CD4-positive, alpha-beta T cell treated with Interleukin-12 subunit alpha and Interleukin-12 subunit beta, for 1 hour (primary cell): ENCODE measurements at regions not wholly inside any gene's neighbourhood (a gene's known extent, or its start where the extent isn't known, plus 50 kb on each side); places are given as distances from the start of the nearest gene placed in this dataset.

Experiments used
- DNase-seq: peaks from one replicate; pipeline ENCODE4 v3.0.0-alpha.2; 2020

DNA sequence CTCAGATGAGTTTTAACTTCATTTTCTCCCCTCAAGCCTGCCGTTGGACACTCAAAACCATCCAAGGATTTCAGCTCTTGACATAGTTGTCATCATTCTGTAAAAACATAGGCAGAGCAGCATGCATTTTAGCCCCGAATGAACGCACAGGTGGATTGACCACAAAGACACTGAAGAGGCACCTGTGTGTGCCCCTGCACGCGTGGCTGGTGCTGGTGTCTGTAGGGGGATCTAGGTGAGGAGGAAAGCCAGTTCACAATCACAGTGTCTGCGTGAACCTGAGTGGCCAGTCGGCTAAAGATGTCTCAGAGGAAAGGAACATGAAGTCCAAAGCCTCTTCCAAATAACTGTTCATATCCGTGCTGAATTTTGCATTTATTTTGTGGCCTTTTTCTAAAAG is 309.2 kb downstream of the QKI start:
- no peak for DNase-seq

DNA sequence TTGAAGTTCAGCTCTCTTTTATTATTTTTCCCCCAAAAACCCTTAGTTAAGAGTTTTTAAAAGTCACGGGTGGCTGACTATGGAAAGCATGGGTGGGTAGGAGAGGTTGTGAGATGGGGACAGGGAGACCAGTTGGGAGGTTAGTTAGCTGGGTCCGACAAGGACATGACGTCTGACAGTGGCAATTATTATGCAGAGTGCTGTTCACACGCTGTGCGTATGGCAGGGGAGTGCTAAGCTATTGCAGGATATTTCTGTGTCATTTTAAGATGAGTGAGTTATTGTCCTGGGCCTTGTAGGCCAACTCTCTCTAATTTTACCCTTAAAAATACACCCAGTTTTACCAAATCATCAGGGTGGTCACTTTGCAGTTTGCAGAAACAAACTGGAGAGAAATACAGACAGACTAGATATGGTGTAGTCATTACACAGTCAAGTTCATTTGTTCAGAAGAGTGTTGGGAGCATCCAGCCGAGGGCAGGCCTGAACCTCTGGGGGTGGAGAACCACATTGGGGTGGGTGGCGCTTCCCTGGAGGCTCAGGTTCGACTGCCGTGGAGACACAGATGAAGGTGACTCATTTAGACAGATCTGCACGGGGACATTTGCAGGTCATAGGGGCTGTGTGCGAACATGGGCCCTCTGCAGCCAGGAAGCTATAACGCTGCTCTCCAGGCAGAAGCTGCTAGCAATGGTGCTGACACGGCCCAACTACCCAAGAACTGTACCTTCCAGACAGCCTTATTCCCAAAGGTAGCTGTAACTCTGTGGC is 307.6 kb downstream of the QKI start:
- DNase-seq = no peak

DNA sequence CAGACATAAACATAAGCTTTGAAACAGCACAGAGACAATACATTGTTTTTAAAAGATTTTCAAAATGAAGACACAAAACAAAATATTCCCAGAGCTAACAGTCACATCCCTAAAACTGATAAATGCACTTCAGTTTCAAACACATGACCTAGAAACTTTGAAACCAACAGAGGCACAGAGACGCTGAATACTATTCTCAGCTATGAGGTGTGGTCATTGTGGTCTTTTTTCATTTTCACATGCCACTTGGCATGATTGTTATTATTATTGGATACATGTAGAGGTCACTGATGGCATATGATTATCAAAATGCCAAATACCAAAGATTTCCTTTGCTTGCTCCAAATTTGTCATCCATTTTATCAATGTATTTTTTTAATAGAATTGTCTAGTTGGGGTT is 306.9 kb downstream of the QKI start:
- no peak for DNase-seq

DNA sequence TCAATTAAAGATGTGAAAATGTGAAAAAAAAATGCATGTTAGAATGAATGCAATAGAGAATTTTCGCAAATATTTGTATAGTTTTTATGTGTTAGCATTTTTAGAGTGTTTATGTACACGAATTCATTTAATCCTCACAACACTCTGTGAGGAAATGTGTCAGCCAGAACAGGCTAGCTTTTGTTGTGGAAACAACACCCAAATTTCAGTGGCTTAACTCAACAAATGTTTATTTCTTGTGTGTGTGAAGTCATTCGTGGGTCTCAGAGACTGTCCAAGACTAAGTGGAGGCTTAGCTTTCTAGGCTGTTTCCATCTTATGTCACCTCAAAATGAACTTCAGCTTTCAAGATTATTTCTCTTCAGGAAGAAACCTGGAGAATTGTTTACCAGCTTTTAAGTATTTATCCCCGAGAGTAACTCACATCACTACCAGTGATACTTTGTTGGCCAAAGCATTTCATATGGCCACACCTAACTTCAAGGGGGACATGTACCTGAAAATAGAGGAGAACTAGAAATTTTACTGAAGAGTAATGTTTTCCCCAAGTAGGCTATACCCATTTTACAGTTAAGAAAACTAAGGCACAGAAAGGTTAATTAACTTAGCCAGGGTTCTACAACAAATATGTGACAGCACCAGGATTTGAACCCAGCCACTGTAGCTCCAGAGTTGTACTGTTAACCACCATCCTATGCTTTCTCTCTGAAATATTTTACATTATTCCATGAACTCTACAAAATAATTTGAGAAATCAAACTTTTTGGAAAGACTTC is 306.1 kb downstream of the QKI start:
- DNase-seq = no peak

DNA sequence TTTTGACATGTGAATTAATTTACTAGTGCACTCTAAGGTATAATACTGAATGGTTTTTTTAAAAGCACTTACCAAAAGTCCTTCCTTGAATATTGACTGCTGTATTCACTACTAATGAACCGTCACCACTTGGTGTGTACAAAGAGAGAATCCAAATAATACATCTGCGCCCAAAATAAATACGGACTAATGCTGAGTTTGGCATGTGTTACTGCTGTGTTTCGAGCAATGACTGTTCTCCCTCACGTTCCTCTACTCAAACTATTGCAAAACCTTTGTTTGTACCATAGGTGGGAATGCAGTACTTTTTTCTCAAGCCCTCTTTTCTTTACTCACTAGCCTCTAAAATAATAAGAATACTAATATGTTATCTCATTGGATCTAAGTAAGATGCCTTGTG is 305.5 kb downstream of the QKI start:
- DNase-seq = no peak

DNA sequence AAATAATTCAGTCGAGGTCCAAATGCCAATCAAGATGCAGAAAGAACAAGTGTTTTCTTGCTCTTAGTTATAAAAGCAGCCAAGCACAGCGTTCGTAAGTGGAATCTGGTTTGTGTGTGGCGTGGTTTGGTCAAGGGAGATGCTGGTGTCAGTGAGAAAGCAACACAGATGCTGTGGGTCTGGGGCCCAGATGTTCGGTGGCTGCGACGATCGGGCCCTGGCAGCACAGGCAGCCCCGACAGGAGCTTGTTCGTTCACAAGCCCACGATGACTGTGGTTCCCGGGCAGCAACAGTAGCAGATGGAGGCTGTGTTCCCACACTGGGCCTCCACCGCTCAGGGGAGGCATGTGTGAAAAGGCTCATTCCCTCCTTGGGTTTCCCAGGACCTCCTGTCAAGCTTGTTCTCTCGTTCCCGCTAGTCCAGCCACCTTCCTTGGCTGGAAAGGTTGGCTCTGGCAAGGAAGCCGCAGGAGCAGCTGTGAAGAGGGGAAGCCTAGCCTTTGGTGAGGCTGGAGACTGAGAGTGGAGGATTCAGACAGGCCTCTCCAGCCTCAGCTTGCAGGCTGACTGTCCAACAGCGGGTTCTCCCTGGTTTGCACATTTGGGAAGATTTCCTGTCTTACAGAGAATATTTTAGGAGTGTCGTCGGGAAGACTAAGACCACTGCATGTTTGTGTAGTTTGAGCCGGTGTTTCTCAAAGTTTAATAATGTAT is 304.7 kb downstream of the QKI start:
- DNase-seq = no peak

DNA sequence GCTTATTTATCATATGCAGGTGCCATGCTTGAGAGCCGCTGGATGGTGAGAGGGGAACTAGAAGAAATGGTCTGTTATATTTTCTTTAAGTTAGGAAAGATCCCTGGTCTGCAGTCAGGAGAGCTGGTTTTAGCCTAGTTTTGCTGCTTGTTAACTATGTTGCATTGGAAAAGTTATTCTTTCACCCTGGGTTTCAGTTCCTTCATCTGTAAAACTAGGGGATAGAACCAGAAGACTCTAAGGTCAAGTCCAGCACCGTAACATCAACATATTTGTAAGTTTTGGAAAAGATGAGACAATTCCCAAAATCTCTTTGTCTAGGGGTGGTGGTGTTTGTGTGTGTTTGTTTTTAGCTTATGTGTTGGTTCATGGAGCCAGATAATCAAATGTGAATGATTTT is 304.0 kb downstream of the QKI start:
- DNase-seq = no peak

DNA sequence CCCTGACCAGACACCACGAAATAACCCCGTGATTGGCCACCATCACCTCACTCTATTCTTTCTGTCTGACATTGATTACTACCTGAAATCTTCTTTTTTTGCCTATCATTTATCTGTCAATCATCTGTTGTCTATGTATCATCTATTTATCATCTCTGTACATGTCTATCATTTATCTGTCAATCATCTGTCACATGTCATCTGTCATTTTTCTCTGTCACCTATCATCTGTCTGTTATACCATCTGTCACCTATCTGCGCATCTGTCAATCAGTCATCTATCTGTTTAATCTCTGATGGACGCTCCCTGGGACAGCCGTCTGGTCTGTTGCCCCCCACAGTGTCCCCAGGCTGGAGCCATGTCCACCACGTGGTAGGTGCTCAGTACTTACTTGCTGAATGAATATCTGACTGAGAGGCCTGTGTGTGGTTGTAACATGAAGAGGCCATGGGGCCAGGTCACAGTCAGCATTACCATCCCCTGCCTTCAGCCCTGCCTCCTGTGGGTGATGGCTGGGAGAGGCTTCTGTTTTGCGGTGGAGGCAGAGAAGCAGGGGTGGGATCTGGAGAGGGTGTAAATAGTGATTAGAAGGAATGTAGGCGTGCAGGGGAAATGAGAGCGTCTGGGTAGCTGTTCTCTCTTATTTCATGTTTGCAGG is 302.7 kb downstream of the QKI start:
- DNase-seq = no peak

DNA sequence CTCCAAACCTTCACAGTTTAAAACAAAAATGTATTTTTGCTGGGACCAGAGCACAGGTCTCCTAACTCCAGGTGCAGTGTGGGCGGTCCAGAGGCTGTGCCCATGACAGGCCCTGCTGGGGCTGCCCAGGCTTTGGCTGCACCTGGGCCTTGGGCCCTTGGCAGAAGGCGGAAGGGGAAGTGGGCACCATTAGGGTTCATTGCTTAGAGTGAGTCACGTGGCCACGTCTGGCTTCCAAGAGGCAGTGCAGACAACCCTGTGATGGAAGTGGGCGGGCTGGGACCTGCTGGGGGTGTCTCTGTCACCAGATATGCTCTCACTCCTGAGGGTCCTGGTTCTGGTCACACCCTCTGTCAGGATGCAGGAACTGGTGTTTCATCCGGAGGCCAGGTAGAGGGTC is 302.2 kb downstream of the QKI start:
- no peak for DNase-seq

DNA sequence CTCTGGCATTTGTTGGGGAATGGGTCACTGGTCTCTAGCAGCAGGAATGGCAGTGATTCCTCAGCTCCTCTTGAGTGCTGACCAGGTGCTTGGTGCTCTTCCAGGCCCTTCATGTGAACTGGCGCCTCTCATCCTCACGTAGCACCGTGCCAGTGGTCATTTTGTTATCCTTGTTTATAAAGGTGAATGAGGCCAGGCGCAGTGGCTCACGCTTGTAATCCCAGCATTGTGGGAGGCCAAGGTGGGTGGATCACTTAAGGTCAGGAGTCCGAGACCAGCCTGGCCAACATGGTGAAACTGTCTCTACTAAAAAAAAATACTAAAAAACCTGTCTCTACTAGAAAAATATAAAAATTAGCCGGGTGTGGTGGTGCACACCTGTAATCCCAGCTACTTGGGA is 301.3 kb downstream of the QKI start:
- DNase-seq = no peak

DNA sequence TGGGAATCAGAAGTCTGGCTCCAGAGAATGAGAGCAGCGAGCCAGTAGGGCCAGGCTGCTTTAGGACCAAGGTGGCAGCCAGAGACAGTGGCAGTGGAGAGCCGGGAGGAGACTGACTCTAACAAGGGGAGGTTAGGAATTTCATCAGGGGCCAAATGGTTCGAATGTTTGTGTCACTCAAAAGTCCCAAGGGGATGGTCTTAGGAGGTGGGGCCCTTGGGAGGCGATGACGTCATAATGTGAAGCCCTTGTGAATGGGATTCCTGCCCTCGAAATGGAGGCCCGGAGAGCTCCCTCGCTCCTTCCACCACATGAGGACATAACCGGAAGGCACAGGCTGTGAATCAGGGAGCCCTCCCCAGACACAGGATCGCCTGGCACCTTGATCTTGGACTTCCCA is 299.7 kb downstream of the QKI start:
- DNase-seq = no peak

DNA sequence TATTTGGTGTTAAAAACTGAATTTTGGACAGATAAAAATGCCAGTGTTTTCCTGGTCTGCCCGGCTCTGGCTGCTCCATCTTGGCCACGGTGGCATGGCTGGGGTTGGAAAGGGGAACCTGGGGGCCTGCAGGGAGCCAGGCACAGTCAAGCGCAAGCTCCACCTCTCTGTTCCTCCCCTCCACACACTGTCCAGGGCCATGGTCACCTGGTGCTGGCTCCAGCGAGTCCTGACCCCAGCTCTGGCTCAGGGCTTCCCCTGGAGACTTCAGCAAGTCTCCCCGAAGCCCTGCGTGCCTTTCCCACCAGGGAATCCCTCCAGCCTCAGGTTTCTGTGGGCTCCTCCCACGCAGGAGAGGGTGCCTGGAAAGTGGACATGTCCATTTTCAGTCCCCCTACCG is 298.5 kb downstream of the QKI start:
- DNase-seq = no peak

DNA sequence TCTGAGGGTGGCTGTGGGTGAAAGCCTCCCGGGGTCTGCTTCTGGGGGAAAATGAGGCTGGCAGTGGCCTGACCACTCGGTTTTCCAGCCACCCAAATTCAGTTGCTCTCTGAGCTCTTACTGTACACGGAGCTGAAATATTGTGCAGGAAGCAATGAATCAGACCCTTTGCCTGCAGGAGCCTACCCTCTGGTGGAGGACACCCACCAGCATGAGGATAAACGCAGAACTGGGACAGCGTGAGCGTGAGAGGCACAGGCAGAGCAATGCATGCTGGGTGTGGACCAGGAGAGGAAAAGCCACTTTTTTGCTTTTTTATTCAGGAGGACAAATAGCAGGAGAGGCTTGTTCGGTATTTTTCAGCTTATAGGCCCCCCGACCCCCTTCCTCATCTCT is 298.0 kb downstream of the QKI start:
- DNase-seq = no peak

DNA sequence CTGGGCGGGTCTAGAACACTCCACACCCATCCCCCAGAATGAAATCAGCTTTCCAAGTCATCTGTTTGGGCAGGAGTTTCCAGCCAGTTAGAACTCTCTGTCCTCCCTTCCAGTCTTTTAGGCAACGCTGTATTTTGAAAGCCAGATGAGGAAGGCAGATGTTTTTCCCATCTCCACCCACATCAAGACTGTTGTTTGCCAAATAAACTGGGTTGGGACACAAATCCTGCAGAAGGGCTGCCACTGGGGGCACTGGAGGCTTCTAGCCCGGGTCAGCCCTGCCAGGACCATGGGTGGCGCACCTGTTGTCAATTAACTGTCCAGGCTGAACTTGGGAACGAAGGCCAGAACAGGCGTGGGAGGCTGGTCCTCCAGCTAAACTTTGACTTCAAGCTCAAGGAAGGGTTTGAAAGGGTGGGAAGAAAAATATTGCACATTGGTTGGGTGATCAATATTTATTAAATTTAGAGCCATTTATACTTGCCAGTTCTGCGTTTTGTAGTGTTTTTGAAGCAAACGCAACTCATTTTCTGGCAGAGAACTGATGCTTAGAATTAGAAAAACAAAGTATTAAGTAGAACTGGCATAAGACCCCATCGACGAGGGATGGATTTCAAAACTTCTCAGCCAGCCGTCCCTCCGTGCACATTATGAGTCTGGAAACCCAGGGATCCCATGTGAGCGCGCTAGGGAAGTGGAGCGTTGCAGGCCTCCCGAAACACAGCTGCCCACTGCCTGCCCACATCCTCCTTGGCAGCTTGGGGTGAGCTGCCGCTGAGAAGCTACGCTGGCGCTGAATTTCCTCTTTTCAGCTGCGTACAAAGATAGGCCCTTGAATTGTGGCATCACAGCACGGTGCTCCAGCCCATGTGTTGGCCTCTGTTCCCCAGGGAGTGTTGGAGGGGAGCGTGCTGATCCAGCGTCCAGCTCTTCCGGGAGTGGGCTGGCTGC is 297.4 kb downstream of the QKI start:
- DNase-seq = peak; percentile 4

DNA sequence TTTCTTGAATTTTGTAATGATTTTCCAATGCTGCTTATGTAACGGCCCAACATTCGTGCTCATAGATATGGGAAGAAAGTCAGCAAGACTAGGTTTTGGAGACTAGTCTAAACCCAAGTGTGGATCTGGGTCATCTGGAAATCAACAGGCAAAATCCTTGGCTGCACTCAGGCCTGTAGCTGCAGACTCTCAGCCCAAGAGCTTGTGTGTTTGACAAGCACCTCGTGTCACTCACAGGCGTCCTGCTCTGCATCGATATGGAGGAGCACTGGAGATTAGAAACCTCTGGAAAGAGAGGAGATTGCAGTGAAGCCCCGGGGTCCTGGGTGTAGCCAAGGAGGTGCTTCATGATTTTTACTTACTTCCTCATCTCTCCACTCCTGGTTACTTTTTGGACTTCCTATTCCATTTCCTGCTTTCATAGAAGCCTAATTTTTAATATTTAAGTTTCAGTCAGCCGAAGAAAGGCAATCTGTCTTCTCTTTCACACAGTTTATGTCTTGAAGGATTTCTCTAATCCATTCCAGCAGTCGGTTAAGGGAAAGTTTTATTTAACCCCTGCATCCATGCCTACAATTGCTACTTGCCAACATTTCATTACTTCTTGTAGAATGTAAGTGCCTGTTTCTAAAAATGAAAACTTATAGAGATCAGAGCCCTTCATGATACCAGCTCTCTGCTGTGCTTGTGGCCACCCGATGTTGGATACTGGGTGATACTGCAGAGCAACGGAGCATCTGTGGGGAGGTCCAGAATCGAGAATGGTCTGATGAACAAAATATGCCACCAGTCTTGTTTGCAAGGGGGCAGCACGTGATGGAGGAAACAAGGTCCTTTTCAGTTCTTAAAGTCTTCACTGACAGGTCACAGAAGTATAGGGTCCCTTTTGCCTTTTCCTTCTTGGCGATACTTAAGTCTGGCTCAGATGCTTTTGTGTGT is 296.3 kb downstream of the QKI start:
- no peak for DNase-seq

DNA sequence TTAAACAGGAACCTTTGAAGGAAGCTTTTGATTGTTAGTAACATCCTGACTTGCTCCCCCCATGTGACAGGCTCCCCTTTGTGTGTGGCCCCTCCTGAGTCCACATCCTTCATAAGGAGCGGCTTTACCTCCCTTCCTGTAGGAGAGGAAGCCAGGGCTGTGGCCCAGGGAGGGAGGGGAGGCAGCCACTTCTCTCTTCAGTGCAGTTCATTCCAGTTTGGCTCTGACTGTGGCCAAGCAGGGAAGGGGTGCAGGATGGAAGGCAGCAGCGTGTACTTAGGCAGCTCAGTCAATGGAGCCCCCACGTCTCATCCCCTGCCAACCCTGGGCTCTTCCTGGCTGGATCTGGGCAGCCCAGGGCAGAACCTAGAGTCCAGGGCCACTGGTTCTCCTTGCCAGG is 295.2 kb downstream of the QKI start:
- no peak for DNase-seq

DNA sequence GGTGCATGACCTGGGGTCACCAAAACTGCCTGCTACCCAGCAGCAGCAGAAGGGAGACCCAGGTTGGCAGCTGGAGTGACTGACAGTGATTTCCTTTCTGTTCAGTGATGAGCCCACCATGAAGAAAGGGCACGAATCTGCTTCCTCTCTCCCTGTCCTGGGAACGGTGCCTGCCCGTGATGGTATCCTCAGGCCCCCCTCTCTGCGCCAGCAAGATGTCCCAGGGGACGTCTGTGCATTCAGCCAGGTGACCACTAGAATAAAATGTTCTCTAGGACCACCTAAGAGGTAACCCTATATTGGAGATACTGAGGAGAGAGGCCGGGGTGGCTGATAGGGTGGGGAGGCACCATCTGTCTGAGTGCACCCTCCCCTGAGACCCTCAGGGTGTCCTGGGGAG is 294.7 kb downstream of the QKI start:
- no peak for DNase-seq

DNA sequence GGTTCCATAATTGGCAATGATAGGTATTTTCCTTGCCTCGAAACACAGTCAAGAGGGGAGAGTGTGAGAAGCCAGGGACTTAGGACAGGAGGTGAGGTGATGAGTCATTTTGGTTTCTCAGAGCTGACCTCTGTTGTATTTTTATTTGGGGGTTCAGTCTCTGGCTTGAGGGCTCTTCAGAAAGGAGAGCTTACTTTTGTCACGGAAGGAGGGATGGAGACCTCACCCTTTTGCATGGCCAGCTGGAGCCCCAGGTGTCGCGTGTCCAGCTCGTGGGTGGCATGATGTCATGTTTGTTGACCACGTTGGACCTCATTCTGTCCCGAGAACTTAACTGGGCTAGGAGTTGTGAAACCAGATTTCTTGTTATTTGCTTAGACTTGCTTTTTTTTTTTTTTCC is 293.9 kb downstream of the QKI start:
- no peak for DNase-seq

DNA sequence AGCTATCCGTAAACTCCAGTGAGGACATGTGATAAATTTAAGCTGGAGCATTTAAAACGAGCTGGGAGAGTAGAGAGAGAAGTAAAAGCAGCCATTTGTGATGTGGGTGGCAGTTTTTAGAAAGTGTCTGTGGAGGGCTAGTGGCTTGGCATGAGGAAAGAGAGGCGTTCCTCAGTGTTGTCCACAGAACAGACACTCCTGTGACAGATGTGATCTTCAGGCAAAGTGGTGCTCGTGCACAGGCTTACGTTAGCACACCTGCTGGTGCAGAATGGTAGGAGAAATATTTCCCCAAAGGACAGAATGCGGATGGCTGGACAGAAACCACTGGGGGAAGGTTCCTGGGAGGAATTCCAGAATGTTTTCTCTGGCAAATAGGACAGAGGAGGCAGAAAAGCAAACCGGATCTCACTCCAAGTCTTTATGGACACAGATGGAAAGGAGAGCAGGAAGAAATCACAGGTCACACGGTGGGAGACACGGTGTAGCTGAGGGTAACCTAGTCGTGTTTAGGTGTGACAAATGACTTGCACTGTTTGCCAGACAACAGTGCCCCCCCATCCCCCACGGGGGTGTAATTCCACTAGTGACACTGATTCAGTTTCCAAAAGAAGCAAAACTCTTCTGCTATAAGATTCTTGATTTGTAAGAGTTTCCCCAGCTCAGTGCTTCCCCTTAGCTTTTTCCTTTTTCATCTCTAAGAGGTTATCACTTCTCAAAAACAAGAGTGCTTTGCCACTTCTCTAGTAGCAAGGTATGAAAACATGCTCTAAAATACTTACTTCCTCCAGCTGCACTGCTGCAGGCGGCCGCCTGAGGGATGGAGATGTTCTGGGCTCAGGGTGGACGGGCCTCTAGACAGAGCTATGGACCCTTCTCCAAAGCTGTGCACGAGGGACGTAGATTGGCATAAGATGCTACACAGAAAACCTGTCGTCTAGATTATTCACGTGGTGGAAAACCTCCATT is 293.2 kb downstream of the QKI start:
- DNase-seq = peak; percentile 3
